Skeletal muscle tissue (tissue), 3 donors: ENCODE measurements at regions not wholly inside any gene's neighbourhood (a gene's known extent, or its start where the extent isn't known, plus 50 kb on each side); places are given as distances from the start of the nearest gene placed in this dataset.
"Not testable (repeated sequence)": the region's sequence is repeated elsewhere in the genome, so short reads cannot be mapped to it uniquely, and the experiment has no call there.

Experiments used
- H3K27ac ChIP-seq: one replicate; pipeline ENCODE4 v1.7.0; 2013; ENCODE audit warnings: mild to moderate bottlenecking, low read depth, low read length, inconsistent platforms
- H3K27me3 ChIP-seq, 3 donors: one replicate each; pipeline ENCODE4 v1.7.0; 2013; ENCODE audit warnings: low read length in 3 of 3; ENCODE audit not compliant: control insufficient read depth in 3 of 3, insufficient read depth in 3 of 3
- H3K36me3 ChIP-seq, 3 donors: one replicate each; pipeline ENCODE4 v1.7.0; 2013; ENCODE audit warnings: low read length in 3 of 3; ENCODE audit not compliant: control insufficient read depth in 3 of 3, insufficient read depth in 3 of 3
- H3K4me1 ChIP-seq, 3 donors: one replicate each; pipeline ENCODE4 v1.7.0; 2013; ENCODE audit warnings: low read length in 3 of 3, mild to moderate bottlenecking in 3 of 3; ENCODE audit not compliant: control insufficient read depth in 3 of 3, insufficient read depth in 3 of 3
- H3K4me3 ChIP-seq, 3 donors: one replicate each; pipeline ENCODE4 v1.7.0; 2013; ENCODE audit warnings: low read length in 3 of 3
- H3K9ac ChIP-seq, 3 donors: one replicate each; pipeline ENCODE4 v1.7.0; 2013; ENCODE audit warnings: low read length in 3 of 3, mild to moderate bottlenecking in 3 of 3, moderate library complexity in 2 of 3, low read depth in 1 of 3
- H3K9me3 ChIP-seq, 3 donors: one replicate each; pipeline ENCODE4 v1.7.0; 2013; ENCODE audit warnings: low read length in 3 of 3; ENCODE audit not compliant: control insufficient read depth in 3 of 3
- donor health status: Osteomylitis.

DNA sequence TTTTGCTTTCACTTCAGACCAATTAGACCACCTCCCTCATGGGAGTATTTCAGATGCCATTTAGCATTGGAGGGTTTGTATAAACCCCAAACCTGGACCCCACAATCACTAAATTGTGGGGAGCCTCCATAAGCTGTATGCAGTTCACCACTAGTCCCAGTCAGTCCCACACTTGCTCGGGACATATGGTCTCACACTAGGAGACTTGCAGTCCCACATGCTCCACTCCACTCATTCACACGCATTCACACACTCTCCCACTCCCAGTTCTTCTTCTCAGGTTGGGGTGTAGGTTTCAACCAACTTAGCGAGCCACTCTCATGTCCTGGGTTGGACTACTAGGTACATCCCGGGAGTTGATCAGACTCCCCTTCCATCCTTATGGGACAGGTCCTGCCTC is 84.5 kb upstream of the GPR6 start:
- Histone ChIP-seq H3K27me3 (no peaks in the 10 kb centered on the region), H3K9me3 (no peaks in the 10 kb centered on the region), H3K4me3 (no peak overlapping the region), H3K4me1 (peaks cover 0 to 5% (median 0%) of the 10 kb centered on the region in 3 donors), H3K9ac (no peak overlapping the region), H3K36me3 (no peaks in the 10 kb centered on the region), H3K27ac (peak overlapping the region; percentile 66)

DNA sequence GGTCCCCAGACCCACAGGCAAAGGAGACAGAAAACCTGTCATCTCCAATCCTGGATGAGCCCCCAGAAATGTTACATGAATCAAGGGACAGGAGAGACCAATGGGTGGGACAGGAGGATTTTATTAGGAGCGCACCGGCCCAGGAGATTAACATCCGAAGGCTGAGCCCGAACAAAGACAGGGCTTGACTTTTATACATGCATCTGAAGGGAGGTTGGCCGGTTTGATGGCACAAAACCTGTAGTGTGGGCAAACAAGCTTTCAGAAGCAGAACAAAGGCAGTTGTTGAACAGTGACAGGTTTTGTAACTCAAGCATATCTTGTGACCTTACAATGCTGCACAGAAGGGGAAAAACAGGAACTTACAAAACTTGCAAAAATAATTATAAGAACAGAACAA is 83.9 kb upstream of the GPR6 start:
- H3K4me3 ChIP-seq: no peak overlapping the region
- H3K27me3 ChIP-seq: no peaks in the 10 kb centered on the region
- H3K9me3 ChIP-seq: no peaks in the 10 kb centered on the region
- peak overlapping the region; percentile 66 for H3K27ac ChIP-seq
- peaks cover 0 to 5% (median 0%) of the 10 kb centered on the region in 3 donors for H3K4me1 ChIP-seq
- no peaks in the 10 kb centered on the region for H3K36me3 ChIP-seq
- no peak overlapping the region for H3K9ac ChIP-seq

DNA sequence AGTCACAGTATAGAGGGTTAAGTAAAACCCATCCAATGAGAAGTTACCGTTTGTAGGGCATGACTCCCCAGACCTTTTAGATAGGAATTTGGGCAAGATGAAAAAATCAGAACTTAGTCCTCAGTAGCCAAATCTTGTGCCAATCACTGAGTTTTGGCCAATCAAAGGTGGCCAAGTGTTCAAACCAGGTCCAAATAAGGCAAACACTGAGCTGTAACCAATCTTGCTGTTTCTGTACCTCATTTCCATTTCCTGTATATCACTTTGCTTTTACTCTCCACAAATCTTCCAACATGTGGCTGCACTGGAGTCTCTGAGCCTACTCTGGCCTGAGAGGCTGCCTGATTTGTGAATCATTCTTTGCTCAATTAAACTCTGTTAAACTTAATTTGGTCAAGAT is 81.8 kb upstream of the GPR6 start:
- H3K9me3 ChIP-seq: no peaks in the 10 kb centered on the region
- H3K27ac ChIP-seq: no peak overlapping the region
- no peak overlapping the region for H3K9ac ChIP-seq
- H3K4me3 ChIP-seq: no peak overlapping the region
- H3K4me1 ChIP-seq: peaks cover 0 to 5% (median 0%) of the 10 kb centered on the region in 3 donors
- H3K36me3 ChIP-seq: no peaks in the 10 kb centered on the region
- H3K27me3 ChIP-seq: no peaks in the 10 kb centered on the region

DNA sequence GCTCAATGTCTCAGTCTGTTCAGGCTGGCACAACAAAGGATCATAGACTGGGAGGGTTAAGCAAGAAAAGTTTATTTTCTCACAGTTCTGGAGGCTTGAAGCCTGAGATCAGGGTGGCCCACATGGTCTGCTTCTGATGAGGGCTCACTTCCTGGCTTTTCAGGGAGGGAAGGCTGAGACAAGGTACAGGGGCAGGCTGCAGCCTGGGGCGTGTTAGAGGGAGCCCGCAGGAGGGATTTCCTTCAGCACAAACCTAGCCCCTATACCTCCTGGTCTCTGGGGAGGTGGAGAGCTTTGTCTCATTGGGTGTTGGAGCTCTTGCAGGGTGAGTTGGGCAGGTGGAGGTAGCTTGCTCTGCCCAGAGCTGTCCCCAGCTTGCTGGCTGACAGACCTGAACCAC is 81.1 kb upstream of the GPR6 start:
- Histone ChIP-seq H3K9ac (no peak overlapping the region), H3K27ac (no peak overlapping the region), H3K9me3 (no peaks in the 10 kb centered on the region), H3K36me3 (no peaks in the 10 kb centered on the region), H3K4me1 (peaks cover 0 to 5% (median 0%) of the 10 kb centered on the region in 3 donors), H3K4me3 (no peak overlapping the region), H3K27me3 (no peaks in the 10 kb centered on the region)

DNA sequence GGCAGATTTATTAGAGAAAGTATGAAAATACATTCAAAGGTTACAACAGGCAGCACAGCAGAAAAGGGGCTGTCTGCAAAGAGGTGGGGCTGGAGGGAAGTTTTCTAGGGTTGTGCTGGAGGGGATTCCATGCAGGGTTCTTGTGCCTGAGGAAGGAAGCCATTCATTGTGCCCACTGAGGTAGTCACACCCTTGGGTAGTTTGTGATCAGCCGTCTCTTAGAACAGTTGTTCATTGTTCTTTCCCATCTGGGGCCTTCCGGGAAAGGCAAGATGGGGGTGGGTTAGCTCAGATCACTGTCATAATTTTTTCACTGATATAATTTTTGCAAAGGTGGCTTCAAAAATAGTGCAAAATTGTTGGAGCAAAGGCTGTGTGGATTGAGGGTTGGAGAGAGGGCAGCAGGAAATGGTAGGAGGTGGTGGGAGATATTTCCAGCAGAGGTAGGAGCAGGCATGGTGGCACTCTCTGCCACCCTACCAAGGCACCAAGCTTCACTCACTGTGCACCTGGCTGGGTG is 80.5 kb upstream of the GPR6 start:
- H3K9ac ChIP-seq: no peak overlapping the region

DNA sequence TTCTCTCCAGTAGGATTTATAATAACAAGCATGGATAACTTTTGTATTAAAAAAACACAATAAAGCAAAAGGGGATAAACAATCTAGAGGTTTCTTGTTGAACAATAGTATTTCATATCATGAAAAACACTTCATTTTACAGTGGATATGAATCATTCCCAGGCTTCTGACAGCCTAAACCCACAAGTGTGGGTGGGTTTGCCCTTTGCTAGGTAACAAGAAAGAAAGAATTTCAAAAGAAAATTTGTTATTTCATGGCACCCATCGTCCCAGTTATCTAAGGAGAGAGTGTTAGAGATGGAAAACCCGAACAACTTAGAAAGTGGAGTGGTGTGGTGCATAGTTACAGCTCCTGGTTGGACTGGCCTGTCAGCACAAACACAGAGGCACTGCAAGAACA is 76.1 kb upstream of the GPR6 start:
- Histone ChIP-seq H3K9ac (no peak overlapping the region), H3K36me3 (no peaks in the 10 kb centered on the region), H3K9me3 (no peaks in the 10 kb centered on the region), H3K4me3 (no peak overlapping the region), H3K4me1 (no peaks in the 10 kb centered on the region), H3K27ac (no peak overlapping the region), H3K27me3 (no peaks in the 10 kb centered on the region)

More for the DNA sequence above, 80.5 kb upstream of the GPR6 start:
- peaks cover 0 to under 1% (median 0%) of the 10 kb centered on the region in 3 donors for H3K4me1 ChIP-seq
- no peaks in the 10 kb centered on the region for H3K27me3 ChIP-seq
- H3K4me3 ChIP-seq: no peak overlapping the region
- H3K36me3 ChIP-seq: no peaks in the 10 kb centered on the region
- no peaks in the 10 kb centered on the region for H3K9me3 ChIP-seq
- no peak overlapping the region for H3K27ac ChIP-seq

DNA sequence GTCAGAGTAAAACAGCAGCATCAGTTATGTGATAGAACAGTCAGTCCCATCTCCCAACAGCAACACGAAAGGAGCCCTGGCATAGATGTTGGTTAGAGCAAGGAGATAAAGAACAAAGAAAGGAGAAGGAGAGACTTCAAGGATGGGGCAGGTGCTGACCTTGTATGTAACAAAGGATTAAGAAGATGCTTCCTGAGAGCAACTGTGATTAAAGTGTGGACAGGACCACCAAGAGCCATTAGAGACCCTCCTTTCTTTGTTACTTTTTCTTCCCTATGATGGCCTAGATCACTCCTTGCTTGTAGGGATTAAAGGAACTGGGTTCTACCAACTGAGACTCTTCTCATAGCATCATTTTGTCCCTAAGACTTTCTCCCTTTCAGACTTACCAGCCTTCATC is 75.2 kb upstream of the GPR6 start:
- Histone ChIP-seq H3K27me3 (no peaks in the 10 kb centered on the region), H3K27ac (no peak overlapping the region), H3K4me3 (no peak overlapping the region), H3K9ac (no peak overlapping the region), H3K9me3 (no peaks in the 10 kb centered on the region), H3K36me3 (no peaks in the 10 kb centered on the region), H3K4me1 (no peaks in the 10 kb centered on the region)

DNA sequence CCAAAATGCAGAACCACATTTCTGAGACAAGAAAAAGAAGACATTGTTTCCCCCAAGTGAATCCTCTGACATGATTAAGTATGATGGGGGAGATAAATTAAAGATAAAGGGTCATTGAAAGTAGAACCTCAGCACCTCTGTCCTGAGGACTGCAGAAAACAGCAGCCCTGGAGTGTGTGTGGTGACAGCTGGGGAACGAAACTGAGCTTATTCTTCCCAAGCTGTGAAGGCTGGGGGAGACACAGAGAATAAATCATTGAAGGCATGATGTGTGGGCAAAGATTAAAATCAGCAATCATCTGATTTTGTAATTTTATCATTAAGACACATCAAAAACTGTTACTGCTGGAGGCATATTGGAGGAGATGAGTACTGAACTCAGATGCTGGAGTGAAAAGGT is 67.5 kb upstream of the GPR6 start:
- H3K36me3 ChIP-seq: no peaks in the 10 kb centered on the region
- no peaks in the 10 kb centered on the region for H3K4me1 ChIP-seq
- no peaks in the 10 kb centered on the region for H3K9me3 ChIP-seq
- H3K27me3 ChIP-seq: no peaks in the 10 kb centered on the region
- H3K27ac ChIP-seq: no peak overlapping the region
- H3K9ac ChIP-seq: no peak overlapping the region
- H3K4me3 ChIP-seq: no peak overlapping the region

DNA sequence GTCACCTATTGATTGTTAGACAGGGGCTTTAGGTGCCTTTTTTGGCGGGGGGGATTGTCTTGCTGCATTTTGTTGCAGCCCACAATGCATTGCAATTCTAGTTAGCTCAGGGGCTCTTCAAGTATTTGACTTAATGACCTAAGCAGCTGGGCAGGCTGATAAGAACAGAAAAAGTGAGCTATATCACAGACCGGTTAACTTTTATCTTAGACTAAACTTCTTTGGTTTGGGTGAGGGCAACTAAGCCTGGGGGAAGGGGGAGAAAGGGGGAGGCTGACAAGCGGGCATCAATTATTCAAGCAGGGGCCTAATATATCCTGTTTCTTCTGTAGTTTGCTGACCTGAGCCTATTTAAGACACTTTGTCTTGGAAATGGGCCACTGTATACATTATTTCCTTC is 66.0 kb upstream of the GPR6 start:
- no peaks in the 10 kb centered on the region for H3K4me1 ChIP-seq
- no peaks in the 10 kb centered on the region for H3K36me3 ChIP-seq
- no peak overlapping the region for H3K4me3 ChIP-seq
- no peaks in the 10 kb centered on the region for H3K27me3 ChIP-seq
- H3K9ac ChIP-seq: no peak overlapping the region
- no peak overlapping the region for H3K27ac ChIP-seq
- H3K9me3 ChIP-seq: peaks cover 0 to 2% (median 0%) of the 10 kb centered on the region in 3 donors

DNA sequence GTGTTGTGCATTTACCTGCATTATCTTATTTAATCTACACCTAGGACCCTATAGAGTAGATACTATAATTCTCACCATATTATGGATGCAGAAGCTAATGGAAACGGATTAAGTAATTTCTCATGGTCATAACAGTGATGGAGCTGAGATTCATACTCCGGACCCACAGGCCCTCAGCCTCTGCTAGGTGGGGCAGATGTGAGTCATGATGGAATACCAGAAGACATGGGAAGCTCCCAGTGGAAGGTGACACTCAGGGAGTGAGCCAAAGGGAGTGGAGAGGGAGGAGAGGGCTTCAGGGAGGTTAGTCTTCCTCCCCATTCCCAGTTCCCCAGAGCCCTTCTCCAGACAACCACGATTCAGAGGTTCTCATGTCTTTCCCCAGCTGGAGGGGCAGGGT is 65.2 kb upstream of the GPR6 start:
- Histone ChIP-seq H3K4me3 (no peak overlapping the region), H3K36me3 (no peaks in the 10 kb centered on the region), H3K9me3 (peaks cover 0 to 2% (median 0%) of the 10 kb centered on the region in 3 donors), H3K9ac (no peak overlapping the region), H3K27ac (no peak overlapping the region), H3K27me3 (no peaks in the 10 kb centered on the region), H3K4me1 (no peaks in the 10 kb centered on the region)

DNA sequence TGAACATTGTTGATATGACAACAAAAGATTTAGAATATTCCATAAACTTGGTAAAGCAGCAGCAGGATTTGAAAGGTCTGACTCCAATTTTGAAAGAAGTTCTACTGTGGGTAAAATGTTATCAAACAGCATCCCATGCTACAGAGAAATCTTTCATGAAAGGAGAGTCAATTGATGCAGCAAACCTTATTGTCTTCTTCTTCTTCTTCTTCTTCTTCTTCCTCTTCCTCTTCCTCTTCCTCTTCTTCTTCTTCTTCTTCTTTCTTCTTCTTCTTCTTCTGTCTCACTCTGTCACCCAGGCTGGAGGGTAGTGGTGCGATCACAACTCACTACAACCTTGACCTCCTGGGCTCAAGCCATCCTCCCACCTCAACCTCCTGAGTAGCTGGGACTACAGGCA is 62.4 kb upstream of the GPR6 start:
- not testable (repeated sequence) for H3K27ac ChIP-seq, H3K9me3 ChIP-seq, H3K27me3 ChIP-seq, H3K4me3 ChIP-seq, H3K36me3 ChIP-seq, H3K4me1 ChIP-seq, H3K9ac ChIP-seq
